OCI-LY7 (cell line): ENCODE measurements at regions not wholly inside any gene's neighbourhood (a gene's known extent, or its start where the extent isn't known, plus 50 kb on each side); places are given as distances from the start of the nearest gene placed in this dataset.

ENCODE experiments used
- BruUV-seq: library from RNA; stranded (reverse); fragments of 400-500 nt; replicated peaks from 2 replicates; lab custom pipeline; 2021; lab: Mats Ljungman, UMichigan
- CTCF ChIA-PET: fragments of 300-600 bp; sonication (Branson Sonifier 250); formaldehyde crosslinking; loops from one replicate; lab custom pipeline; 2022; ENCODE audit warnings: antibody characterized with exemption; ENCODE audit not compliant: unreplicated experiment; lab: Charles Lee
- POLR2A ChIA-PET: fragments of 300-600 bp; sonication (Branson Sonifier 250); formaldehyde crosslinking; loops from one replicate; lab custom pipeline; 2022; ENCODE audit warnings: antibody characterized with exemption; lab: Charles Lee
- DNase-seq: peaks from one replicate; pipeline ENCODE4 v3.0.0-alpha.2; 2015; ENCODE audit warnings: low spot score
- H2AFZ ChIP-seq: fragments of 200-600 bp; sonication (generic), shearing (Covaris generic); 2 replicates; pipeline ENCODE4 v1.6.1; 2014; ENCODE audit warnings: mild to moderate bottlenecking, antibody characterized with exemption, low read length, moderate library complexity
- H3K27ac ChIP-seq: fragments of 200-600 bp; sonication (generic); 2 replicates; pipeline ENCODE4 v1.5.1; 2014; ENCODE audit warnings: mixed run types, low read depth, mild to moderate bottlenecking, moderate library complexity, low read length, inconsistent platforms; ENCODE audit not compliant: poor library complexity, severe bottlenecking
- H3K36me3 ChIP-seq: fragments of 200-600 bp; sonication (generic); 2 replicates; pipeline ENCODE4 v1.6.1; 2014; ENCODE audit warnings: mild to moderate bottlenecking, antibody characterized with exemption, low read length, moderate library complexity, mixed read lengths; ENCODE audit not compliant: insufficient read depth
- H3K4me1 ChIP-seq: fragments of 200-600 bp; sonication (generic); 2 replicates; pipeline ENCODE4 v1.5.1; 2014; ENCODE audit warnings: mild to moderate bottlenecking, low read length; ENCODE audit not compliant: insufficient read depth, poor library complexity, severe bottlenecking
- H3K4me2 ChIP-seq: fragments of 200-600 bp; sonication (generic); 2 replicates; pipeline ENCODE4 v1.6.1; 2014; ENCODE audit warnings: mild to moderate bottlenecking, low read length
- H3K4me3 ChIP-seq: fragments of 200-600 bp; sonication (generic); 2 replicates; pipeline ENCODE4 v1.5.1; 2014; ENCODE audit warnings: mild to moderate bottlenecking, low read depth, low read length; ENCODE audit not compliant: poor library complexity, severe bottlenecking
- H3K79me2 ChIP-seq: fragments of 200-600 bp; sonication (generic); 2 replicates; pipeline ENCODE4 v1.6.1; 2016; ENCODE audit warnings: low read depth, mild to moderate bottlenecking, low read length, moderate library complexity, mixed read lengths; ENCODE audit not compliant: insufficient read depth
- H3K9me2 ChIP-seq: fragments of 200-600 bp; sonication (generic); 2 replicates; pipeline ENCODE4 v1.6.1; 2016; ENCODE audit warnings: mild to moderate bottlenecking, low read length, mixed read lengths; ENCODE audit not compliant: insufficient read depth
- H3K9me3 ChIP-seq: fragments of 200-600 bp; sonication (generic); 2 replicates; pipeline ENCODE4 v1.6.1; 2014; ENCODE audit warnings: mild to moderate bottlenecking, mixed run types, low read length, mixed read lengths
- H4K20me1 ChIP-seq: fragments of 200-600 bp; sonication (generic); 2 replicates; pipeline ENCODE4 v1.6.1; 2014; ENCODE audit warnings: mild to moderate bottlenecking, antibody characterized with exemption, low read length, moderate library complexity, mixed read lengths; ENCODE audit not compliant: insufficient read depth
- CTCF ChIP-seq: fragments of 200-600 bp; sonication (generic); conservative IDR thresholded peaks from 2 replicates; pipeline ENCODE4 v1.5.1; 2014; ENCODE audit warnings: mild to moderate bottlenecking, antibody characterized with exemption, low read length, moderate library complexity, mixed read lengths
- EZH2phosphoT487 ChIP-seq: fragments of 200-600 bp; sonication (generic); IDR thresholded peaks from 2 replicates; pipeline ENCODE4 v1.6.1; 2018; ENCODE audit warnings: low read depth, borderline replicate concordance, mild to moderate bottlenecking, mixed run types, antibody characterized with exemption, low read length, moderate library complexity, mixed read lengths
- intact Hi-C: fragments of 100-400 bp; cut with micrococcal nuclease; formaldehyde crosslinking; loops from one replicate; pipeline ENCODE4 v1.10.0; 2022; ENCODE audit not compliant: unreplicated experiment

GRCh38 chr18:61677435-61677970 is 215.3 kb downstream of the RNF152 start:
- POLR2A ChIA-PET, result no interaction called here
- intact Hi-C loops, result no loop called here

GRCh38 chr18:61676773-61677434 is 215.9 kb downstream of the RNF152 start:
- no peak overlapping the region for H3K4me3 ChIP-seq
- intact Hi-C loops, result no loop called here
- H3K36me3 ChIP-seq, result no peaks in the 10 kb centered on the region
- TF ChIP-seq EZH2phosphoT487 (no peak), CTCF (no peak)
- H2AFZ ChIP-seq, result no peak overlapping the region
- H3K9me2 ChIP-seq, result no peaks in the 10 kb centered on the region
- H4K20me1 ChIP-seq, result no peaks in the 10 kb centered on the region
- H3K4me2 ChIP-seq, result no peak overlapping the region
- H3K79me2 ChIP-seq, result no peaks in the 10 kb centered on the region
- BruUV-seq, result no TSS peak
- H3K4me1 ChIP-seq, result no peaks in the 10 kb centered on the region
- H3K9me3 ChIP-seq, result no peaks in the 10 kb centered on the region
- ChIA-PET POLR2A (no interaction called here), CTCF (no interaction called here)
- no peak for DNase-seq
- no peak overlapping the region for H3K27ac ChIP-seq

More at GRCh38 chr18:61677435-61677970, 215.3 kb downstream of the RNF152 start:
- no peak overlapping the region for H2AFZ ChIP-seq
- H4K20me1 ChIP-seq, result no peaks in the 10 kb centered on the region
- no peak for DNase-seq
- no peaks in the 10 kb centered on the region for H3K79me2 ChIP-seq
- no peaks in the 10 kb centered on the region for H3K9me2 ChIP-seq
- no TSS peak for BruUV-seq
- H3K4me2 ChIP-seq, result no peak overlapping the region
- H3K9me3 ChIP-seq, result no peaks in the 10 kb centered on the region
- no peaks in the 10 kb centered on the region for H3K4me1 ChIP-seq
- CTCF ChIA-PET, result no interaction called here
- no peak overlapping the region for H3K27ac ChIP-seq
- H3K36me3 ChIP-seq, result no peaks in the 10 kb centered on the region
- no peak overlapping the region for H3K4me3 ChIP-seq
- no peak for TF ChIP-seq CTCF
- no peak for TF ChIP-seq EZH2phosphoT487

GRCh38 chr18:61669320-61669719 is 223.5 kb downstream of the RNF152 start:
- Histone ChIP-seq H3K36me3 (no peaks in the 10 kb centered on the region), H3K79me2 (no peaks in the 10 kb centered on the region), H3K9me3 (no peaks in the 10 kb centered on the region), H2AFZ (no peak overlapping the region), H4K20me1 (no peaks in the 10 kb centered on the region), H3K9me2 (no peaks in the 10 kb centered on the region), H3K4me1 (no peaks in the 10 kb centered on the region), H3K4me3 (no peak overlapping the region), H3K27ac (no peak overlapping the region), H3K4me2 (no peak overlapping the region)
- no TSS peak for BruUV-seq
- TF ChIP-seq CTCF, result no peak
- TF ChIP-seq EZH2phosphoT487, result no peak
- DNase-seq, result no peak
- POLR2A ChIA-PET, result interaction anchor here (1.6 kb wide), 1 partner anchor 10 kb away, joined by 3 read pairs; no protein-coding TSS in a partner anchor
- intact Hi-C loops, result no loop called here
- CTCF ChIA-PET, result no interaction called here
